GM18858 (cell line): ENCODE measurements at regions not wholly inside any gene's neighbourhood (a gene's known extent, or its start where the extent isn't known, plus 50 kb on each side); places are given as distances from the start of the nearest gene placed in this dataset.
"Not testable (repeated sequence)": the region's sequence is repeated elsewhere in the genome, so short reads cannot be mapped to it uniquely, and the experiment has no call there.

Source experiments
- ATAC-seq: cut with Tn5 transposase; IDR thresholded peaks from one replicate; pipeline ENCODE4 v1.9.1; 2021; ENCODE audit not compliant: unreplicated experiment

DNA sequence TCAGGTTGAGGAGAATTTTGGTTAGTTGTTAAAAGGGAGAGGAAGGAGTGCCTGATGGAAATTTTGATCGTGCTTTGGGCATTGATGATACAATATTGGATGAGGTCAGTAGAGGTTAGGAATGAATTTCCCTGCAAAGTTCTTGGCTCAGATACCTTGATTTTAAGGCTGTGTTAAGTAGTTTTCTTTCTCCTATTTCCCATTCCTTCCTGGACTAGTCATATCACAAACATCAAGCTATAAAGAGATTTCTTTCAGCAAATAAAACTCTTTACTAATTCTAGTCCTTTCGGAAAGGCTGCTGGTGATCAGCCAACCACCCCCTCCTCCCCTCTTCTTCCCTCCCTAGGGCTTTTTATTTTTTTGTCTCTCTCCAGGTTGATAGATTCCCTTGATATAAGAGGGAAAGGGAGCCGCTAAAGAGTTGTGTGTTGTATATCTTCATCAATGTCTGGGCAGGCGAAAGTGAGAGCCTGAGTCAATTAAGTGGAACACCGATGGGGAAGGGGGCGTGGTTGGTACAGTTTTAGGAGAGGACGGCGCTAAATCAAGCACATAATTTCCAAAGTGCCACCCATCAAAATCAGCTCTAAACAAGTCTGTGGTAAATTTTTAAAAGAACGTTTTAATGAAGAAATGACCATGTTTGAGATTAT, 100.1 kb upstream of the PLXNA2 start:
- no peak for ATAC-seq

DNA sequence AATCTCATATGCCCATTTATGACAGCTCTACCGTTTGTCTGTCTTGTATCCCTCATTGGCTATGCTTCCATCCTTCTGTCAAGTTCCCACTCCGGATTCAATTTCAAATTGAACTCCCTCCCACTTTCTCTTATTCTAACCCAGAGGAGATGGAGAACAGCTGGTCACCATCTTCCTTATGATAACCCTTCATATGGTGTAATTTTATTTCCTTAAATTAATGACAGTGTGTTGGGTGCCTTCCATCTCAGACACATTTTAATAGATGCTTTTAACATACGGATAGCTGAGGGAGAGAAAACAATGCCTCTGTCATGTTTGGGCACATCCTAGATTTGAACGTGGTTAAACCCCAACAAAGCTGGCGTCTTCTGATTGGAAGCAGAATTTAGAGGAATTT, 103.0 kb upstream of the PLXNA2 start:
- ATAC-seq = no peak

DNA sequence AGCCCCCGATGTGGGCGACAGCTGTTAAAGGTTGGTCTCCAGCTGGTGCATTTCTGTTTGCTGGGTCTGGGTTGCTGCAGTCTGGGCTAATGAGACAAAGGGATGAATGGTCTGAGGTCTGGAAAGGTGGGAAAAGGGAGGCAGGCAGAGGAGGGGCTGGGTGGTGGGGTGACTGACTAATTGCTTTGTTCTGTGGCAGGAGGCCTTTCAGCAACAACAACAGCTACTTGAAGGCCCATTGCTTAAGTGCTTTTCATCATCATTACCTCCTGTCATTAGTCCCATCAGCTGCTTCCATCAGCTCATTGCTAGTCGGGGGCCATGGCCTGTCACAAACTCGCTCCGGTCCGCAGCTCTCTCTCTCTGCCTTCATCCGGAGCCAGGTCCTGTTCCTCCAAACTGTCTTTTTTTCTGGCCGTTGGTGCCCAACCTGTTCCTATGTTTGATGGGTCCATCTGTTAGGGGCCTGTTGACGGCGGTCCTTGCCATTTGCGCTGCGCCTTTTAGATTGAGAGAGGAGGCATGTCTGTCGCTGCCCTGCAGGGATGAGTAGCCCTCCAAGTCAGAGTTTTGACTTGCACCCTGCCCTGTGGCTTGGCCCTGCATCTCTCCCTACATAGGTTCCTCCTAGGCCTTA, 105.6 kb upstream of the PLXNA2 start:
- no peak for ATAC-seq

DNA sequence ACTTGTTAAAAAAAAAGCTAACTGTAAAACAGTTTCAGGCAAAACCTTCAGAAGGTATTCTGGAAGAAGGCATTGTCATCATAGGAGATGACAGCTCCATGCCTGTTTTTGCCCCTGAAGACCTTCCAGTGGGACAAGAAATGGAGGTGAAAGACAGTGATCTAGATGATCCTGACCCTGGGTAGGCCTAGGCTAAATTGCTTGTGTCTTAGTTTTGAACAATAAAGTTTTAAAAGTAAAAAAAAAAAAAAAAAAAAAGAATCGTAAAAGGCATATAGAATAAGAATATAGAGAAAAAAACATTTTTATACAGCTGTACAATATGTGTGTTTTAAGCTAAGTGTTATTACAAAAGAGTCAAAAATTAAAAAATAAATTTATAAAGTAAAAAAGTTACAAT, 106.6 kb upstream of the PLXNA2 start:
- ATAC-seq = no peak

DNA sequence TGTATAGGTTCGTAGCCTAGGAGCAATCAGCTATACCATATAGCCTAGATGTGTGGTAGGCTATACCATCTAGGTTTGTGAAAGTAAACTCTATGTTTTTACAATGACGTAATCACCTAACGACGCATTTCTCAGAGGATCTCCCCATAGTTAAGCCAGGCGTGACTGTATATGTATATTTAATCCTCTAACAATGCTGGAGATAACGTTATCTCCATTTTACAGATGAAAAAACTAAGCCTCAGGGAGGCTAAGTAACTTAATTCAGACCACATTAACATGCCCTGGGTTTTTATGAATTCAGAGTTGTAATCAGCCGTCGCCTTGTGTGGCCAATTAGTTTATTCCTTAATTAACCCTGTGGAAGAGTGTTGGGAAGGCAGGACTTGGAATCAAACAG, 107.7 kb upstream of the PLXNA2 start:
- no peak for ATAC-seq

DNA sequence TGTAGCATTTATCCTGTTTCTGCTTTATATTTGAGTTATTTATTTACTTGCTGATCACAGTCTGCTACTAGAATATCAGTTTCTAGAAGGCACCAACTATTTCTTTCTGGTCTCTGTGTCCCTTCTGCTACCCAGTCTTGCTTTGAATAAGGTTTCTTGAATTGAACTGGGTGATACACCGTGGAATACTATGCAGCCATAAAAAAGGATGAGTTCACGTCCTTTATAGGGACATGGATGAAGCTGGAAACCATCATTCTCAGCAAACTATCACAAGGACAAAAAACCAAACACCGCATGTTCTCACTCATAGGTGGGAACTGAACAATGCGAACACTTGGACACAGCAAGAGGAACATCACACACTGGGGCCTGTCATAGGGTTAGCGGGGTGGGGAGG, 109.6 kb upstream of the PLXNA2 start:
- not testable (repeated sequence) for ATAC-seq

DNA sequence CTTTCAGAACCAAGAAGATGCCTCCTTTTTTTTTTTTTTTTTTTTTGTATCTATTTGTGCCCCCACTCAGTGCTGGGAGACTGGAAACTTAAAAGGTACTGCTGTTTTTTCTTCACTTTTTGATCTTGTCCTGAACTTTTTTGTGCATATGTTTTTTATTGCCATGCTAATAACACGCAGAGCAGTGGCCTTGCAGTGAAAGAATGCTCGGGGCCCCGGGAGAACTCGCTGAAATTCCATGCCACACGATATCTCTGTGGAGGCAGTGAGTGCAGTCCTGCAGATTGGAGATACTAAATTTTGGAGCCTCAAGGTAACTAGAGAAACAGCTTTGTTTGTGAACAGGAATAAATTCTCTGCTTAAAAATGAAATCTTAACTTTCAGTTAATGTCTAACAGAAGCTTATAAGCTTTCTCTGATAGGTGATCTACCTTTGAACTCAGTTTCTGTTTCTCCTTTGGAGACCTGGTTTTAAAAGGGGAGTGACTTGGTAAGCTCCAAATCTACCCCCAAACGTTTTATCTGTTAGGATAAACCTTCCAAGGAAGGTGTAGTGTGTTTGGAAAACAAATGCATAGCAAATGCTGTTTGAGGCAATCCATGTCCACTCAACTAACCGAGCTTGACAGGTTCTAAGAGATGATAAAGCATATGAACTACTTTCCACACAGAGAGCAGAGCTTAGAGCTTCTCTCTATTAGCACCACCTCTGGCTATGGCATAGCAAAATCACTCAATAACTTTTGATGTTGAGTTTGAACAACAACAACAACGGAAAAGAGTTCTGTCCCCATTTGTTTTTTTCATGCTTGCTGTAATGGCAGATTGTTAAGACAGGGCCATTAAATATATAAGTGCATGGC, 113.7 kb upstream of the PLXNA2 start:
- no peak for ATAC-seq

DNA sequence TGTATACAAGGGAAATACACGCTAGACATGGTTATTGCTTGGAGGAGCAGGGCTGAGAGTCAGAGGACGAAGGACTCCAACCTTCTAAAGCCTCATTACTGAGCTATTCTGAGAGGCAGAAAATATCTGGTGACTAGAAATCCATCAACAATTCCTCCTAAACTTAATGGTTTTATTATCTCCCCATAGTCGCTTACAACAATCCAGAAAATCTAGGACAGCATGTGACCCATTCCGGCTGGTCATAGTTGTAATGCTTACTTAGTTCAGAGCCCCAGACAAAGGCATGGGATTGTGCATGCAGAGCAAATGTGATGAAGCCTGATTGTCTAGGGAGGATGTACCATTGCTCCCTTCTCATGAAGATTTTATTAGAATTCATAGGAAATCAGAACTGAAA, 114.5 kb upstream of the PLXNA2 start:
- no peak for ATAC-seq

DNA sequence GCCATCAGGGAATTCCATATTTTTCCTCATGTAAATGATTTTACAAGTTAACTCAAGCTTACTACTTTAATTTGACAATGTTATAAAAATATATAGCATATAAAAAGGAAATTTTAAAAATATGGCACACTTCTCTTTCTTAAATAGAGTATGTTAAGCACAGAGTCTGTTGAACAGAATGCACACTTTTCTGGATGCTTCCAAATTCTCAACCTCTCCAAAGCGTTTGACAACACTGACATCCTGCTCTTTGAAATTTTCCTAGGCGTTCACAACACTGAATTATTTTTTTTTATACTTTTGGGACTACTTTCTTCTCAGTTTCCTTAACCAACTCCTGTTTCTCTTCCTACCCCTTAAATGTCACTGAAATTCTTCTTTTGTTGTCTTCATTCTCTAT, 117.8 kb upstream of the PLXNA2 start:
- ATAC-seq = no peak

DNA sequence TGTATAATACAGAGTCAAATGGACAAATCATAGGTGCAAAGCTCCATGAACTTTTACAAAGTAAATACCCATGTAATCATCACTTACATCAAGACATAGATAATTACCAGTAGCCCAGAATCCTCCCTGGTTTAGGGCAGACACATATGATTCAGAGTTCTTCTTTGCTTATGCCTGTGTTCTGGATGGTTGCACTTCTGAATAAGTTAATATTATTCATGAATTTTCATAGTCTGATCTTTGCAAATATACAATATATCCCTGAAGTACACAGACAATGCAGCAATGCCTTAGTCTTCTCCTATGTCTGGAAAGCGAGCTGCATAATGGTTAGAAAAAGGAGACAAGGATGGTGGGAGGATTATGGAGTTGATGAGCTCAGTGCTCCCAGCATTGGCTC, 122.4 kb upstream of the PLXNA2 start:
- ATAC-seq = no peak

DNA sequence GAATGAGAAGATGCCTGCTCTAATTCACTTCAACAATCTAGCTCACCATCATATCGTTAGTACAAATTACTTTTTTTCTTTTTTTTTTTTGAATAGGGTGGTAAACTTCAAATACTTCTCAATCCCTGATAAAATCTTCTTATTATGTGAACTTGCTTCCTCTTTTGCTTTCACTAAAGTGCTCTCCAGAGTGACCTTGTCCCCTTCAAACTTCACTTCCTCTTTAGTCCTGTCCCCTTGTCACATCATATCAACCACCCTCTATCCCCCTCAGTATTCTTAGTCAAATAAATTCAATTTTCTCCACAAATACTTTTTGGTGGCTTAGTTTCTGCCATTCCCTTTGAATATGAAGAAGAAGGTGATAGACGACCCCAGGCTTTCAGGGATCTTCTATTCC, 124.9 kb upstream of the PLXNA2 start:
- ATAC-seq = no peak

DNA sequence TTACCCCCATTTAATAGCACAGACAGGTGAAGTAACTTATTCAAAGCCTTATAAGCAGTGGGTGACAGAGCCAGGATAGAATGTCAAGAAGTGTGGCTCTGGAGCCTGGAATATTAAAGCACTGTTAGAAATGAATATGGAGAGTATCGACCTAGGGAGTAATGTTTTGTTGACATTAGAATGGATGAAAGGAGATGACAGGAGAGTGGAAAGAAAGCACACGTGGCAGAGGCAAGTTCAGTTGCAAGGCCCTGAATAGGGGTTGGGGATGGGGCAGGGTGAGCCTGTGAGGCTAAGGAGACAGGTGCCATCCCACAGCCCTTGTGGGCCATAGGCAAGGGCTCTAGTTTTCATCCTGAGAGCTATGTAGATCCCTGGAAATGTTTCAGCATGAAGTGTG, 125.5 kb upstream of the PLXNA2 start:
- no peak for ATAC-seq

DNA sequence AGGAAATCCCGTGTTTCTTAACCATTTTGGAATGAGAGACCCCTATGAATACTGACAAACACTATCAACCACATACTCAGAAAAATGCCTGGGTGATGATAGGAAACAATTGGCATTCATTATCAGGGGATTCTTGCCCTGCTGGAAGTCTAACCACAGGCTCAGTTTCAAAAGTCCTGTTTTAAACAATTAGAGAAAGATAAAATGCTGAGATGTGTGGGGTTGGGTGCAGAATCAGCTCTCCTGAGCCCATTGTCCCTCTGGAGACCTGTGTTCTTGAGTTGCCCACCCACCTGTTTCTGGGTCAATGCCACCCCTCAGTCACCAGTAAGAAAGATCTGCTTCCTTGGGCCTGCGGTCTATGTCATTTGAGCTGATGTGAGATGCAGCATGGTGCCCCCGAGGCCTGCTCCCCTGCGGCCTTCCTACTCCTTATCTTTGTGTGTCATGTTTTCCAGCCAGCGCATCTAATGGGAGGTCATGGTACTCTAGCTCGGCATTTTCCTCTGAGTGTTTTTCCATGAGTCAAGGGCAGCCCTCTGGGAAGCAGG, 130.3 kb upstream of the PLXNA2 start:
- no peak for ATAC-seq

DNA sequence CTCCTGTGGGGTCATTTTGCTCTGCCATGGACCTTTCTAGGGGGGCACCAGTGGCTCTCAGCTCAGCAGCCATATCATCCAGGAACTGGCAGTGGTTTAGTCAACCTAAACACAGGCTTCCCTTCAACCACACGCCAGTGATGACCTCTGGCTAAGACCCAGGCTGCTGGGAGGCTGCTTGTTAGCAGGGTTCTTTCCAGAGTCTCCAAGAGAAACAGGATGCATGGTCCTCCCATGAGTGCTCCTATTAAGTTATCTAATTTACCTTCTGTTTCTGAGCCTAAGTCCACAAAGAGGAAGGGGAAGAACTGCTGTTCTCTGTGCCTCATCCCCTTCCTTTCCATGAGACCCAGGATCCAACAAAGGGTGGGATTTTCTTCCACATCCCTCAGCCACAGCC, 137.3 kb upstream of the PLXNA2 start:
- no peak for ATAC-seq

DNA sequence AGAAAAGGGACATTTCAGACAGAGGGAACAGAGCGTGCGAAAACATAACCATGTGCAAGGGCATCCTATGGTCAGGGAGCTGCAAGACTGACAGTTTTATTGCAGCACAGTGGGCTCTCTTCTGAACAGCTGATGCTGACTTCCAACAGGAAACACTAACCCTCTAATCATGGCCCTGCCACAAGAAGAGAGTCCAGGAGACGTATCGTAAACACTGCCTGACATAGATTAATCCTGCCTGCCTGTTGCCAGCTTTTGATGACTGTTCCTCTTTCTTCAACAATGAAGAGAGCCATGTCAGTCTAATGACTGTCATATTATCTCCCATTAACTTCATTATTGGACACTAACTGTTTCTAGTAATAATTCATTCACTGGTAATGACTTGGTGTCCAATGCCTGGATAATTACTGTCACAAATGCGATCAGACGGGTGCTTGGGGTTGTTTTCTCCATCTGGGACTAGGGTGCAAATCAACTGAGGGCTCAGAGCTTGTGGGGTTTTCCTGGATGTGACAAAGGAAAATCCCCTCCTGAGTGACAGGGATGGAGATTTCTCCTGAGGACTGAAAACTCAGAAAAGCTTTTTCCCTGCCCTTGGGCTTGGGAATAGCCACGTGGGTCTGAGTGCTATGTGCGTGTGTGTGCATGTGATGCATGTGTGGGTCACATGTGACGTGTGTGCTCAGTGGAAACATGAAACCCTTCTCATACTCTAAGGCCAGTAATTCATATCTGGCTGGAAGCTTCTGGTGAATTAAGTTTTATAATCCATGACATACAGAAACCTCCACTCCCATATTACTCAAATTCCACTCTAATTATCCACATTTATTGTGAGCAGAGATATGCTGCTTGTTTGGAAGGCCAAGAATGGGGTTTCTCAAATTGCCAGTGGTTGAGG, 144.0 kb upstream of the PLXNA2 start:
- ATAC-seq = no peak

DNA sequence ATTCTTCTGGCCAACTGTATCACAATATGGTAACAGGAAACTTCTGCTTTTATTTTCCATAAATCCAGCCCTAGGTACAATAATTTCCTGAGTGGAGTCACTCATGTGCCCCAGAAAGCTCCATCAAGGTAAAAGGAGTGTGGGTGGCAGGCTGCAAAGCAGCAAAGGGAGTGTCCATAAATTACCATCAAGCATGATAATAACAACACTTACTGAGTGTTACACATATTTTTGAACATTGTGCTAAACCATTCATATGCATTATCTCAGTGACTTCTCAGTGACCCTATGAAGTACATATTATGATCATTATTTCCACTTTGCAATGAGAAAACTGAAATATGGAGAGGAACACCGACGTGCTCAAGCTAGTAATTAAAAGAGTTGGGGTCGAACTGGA, 149.2 kb upstream of the PLXNA2 start:
- no peak for ATAC-seq

DNA sequence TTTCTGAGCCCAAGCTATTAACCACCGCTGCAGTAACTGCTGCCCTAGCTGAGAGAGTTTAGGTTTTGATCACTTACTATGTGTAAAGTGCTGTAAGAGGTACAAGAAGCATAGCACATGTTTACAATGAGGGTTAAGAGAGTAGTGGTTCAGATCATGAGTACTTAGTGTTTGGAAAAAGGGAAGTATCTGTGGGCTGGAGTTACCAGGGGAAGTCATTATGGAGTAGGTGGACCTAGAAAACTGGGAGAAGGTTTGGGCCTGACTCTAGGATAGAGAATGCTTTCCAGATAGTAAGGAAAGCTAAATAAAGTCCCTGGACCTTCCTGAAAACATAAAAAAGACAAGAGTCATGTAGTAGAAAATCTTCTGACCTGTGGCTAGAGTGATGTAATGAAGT, 149.6 kb upstream of the PLXNA2 start:
- ATAC-seq = no peak

DNA sequence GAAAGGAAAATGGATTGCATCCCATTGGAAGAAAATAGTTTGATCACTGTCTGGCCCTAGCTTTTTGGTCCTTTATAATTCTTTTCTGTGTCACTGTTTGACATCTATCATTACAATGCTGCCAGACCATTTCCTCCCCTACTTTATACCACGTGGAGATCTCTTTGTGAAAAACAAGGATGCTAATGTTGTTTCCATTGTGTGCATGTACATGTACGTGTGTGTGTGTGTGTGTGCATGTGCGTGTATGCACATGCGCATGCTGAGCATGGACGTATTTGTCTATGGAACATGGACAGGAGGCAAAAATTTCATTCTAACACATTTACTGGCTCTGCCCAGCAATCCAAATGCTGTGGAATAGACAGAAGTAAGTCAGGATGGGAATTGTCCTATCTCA, 153.1 kb upstream of the PLXNA2 start:
- ATAC-seq = no peak

DNA sequence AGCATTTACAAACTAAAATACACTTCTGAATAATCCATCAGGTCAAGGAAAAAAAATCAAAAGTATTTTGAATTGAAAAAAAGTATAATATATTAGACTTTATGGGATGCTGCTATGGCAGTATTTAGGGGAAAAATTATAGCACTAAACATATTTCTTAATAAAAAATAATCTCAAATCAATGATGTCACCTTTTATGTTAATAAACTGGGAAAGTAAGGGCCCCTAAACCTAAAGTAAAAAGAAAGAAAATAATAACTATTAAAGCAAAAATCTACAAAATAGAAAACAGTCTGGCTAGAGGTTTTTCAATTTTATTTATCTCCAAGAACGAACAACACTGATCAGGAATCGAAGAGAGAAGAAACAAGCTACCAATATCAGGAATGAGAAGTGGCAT, 160.8 kb upstream of the PLXNA2 start:
- ATAC-seq = no peak

DNA sequence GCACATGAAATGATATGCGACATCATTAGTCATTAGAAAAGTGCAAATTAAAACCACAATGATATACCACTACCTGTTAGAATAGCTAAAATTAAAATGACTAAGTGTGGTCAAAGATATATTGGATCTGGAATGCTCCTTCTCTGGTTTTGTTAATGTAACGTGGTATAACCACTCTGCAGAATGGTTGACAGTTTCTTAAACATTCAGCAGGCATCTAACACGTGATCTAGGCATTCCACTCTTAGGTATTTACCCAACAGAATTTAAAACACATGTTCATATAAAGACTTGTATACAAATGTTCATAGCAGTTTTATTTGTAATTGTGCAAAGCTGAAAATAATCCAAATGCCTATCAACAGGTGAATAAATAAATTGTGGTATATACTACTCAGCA, 165.0 kb upstream of the PLXNA2 start:
- no peak for ATAC-seq

DNA sequence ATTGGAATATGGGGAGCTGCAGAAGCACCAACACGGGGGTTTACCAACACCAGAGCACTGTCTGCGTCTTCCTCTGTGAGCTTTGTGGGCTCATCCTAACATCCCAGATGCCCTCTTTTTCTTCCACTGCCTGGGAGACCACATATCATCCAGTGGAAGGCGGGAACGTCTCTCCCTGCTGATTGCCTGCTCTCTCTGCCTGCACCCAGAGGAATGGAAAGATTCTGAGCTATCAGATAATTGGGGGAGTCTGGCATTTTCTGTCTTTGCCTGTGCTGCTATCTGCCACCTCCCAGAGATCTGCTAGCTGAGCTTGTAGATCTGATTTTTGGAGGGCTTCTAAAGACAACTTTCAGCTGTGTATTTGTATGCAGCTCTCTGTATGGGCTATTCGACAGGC, 166.2 kb upstream of the PLXNA2 start:
- ATAC-seq = no peak
